ENCODE measurements at regions not wholly inside any gene's neighbourhood (a gene's known extent, or its start where the extent isn't known, plus 50 kb on each side); places are given as distances from the start of the nearest gene placed in this dataset.

DNA sequence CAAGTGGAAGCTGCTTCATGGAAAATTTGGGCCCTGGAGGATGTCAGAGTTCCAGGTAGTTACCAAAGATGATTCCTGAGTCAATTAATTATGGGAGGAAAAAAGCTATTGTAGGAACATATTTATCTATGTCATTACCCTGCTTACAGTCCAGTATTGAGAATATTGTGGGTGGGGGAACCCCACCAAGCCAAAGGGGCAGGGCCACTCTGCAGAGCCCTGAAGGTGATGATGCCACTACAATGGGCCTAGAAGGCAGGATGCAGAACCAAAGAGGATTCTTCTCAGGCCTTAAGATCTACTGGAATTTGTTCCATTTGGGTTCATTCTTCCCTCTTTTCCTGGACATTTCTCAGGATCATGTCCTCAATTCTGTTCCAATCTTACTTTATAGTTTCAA is 375.2 kb upstream of the MARCKS start:
- TF ChIP-seq, protein P1, sequence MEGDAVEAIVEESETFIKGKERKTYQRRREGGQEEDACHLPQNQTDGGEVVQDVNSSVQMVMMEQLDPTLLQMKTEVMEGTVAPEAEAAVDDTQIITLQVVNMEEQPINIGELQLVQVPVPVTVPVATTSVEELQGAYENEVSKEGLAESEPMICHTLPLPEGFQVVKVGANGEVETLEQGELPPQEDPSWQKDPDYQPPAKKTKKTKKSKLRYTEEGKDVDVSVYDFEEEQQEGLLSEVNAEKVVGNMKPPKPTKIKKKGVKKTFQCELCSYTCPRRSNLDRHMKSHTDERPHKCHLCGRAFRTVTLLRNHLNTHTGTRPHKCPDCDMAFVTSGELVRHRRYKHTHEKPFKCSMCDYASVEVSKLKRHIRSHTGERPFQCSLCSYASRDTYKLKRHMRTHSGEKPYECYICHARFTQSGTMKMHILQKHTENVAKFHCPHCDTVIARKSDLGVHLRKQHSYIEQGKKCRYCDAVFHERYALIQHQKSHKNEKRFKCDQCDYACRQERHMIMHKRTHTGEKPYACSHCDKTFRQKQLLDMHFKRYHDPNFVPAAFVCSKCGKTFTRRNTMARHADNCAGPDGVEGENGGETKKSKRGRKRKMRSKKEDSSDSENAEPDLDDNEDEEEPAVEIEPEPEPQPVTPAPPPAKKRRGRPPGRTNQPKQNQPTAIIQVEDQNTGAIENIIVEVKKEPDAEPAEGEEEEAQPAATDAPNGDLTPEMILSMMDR (IDR thresholded peaks at IDR 0.05) = no peak
- TF ChIP-seq EP300 (IDR thresholded peaks at IDR 0.05) (no peak), POLR2AphosphoS5 (IDR thresholded peaks at IDR 0.05) (no peak)
